ENCODE measurements at regions not wholly inside any gene's neighbourhood (a gene's known extent, or its start where the extent isn't known, plus 50 kb on each side); places are given as distances from the start of the nearest gene placed in this dataset.

DNA sequence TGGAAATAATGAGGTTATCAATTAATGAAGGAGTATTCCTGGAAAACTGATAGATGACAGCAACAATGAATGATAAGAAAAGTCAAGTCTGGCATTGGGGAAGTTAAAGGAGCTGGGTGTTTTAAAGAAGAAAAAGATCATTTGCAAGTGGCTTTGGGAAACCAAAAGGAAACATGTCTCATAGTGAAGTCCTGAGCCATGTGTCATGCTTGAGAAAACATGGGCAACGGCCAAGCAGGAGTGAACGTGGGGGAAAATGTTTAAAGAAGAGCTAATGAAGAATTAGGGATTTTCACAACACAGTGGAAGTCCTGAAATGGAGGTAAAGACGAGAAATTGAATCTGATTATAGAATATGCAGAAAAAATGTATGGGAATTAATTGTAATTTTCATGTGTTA lies 1383.2 kb upstream of the CELF2 start:
- DNase-seq, result no peak

DNA sequence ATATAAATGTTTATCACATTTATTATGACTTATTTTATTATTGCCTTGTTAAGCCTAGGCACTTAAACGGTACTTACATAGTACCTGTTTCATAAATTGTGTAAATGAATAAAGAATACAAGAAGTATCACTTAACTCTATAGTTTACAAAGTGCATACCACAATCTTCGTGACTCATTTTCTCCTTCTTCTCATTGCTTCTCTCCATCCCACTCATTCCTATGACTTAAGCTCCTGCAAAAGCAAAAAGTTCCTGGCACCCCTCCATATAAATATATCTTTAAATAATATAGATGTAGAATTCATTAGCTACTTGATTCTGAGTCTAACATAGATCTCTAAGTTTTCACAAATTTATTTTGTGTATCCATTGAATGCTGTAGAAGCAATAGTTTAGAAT lies 1382.0 kb upstream of the CELF2 start:
- no peak for DNase-seq

GRCh38 chr10:9636216-9636615 lies 1381.5 kb upstream of the CELF2 start:
- DNase-seq, result no peak

DNA sequence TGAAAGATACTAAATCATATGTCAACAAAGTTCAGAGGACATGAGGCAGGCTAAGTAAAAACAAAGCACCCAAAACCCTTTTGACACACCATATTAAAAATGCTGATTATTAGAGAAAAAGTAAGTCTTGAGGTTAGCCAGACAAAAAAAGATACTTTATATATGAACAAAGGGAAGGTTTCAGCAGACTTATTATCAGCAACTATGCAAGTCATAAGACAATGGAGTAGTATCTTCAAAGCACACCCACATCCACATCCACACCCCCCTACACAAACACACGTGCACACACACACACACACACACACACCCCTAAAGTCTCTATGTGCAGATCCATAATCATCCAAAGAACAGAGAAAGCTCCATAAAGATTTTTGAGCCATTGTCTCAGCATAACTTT lies 1373.9 kb upstream of the CELF2 start:
- DNase-seq, result no peak

DNA sequence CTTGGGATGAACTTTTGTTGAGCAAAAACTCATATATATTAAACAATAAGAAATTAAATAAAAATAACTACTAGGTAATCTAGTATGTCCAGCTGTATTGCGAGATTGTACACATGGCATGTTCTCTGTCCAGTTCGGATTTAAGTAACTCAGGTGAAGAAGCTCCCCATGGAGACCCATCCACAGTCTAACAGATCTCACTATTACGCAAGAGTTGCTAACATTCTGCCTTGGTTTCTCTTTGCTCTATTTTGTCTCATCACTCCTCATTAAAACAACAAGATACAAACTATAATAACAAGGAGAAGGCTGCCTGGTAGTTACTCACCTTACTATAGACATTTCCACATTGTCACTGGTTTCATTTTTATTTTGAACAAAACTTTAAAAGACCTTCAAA lies 1372.3 kb upstream of the CELF2 start:
- DNase-seq, result no peak

- no peak for DNase-seq
Observed at GRCh38 chr10:9645928-9646600, 1371.6 kb upstream of the CELF2 start.

DNA sequence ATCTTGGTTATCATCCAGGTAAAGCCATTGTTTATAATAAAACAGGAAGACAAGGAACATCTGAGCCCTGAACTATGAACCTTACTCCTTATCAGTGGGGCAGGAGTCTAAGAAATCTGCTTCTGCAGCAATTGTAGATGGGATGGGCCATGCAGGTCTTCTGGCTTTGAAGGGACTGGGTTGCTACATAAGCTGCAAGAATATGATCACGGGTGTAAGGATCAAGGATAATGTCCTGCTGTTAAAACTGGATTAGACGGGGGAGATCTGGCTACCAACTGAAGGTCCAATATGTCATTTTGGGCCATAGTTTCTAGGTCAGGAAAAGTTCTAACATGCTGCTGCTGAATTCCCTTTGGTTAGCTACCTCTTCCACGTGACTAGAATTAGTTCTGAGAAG lies 1363.4 kb upstream of the CELF2 start:
- DNase-seq, result no peak

GRCh38 chr10:9656386-9656785 lies 1361.3 kb upstream of the CELF2 start:
- DNase-seq, result no peak

DNA sequence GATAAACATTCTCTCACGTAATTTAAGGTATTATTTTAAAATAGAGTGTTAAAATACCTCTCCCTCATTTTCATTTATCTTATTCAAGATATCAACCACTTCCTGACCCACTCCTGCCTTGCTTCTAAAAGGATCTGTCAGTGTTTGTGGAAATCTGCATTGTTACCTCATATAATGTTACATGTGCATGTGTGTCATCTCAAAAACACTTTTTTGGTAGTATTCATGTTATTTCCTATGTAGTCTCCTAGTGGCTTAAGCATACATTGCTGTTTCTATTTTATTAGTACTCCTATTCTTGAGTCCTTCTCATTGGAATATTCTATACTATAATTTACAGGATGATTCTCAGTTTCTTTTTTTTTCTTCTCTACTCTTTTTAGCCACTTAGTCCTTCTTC lies 1360.7 kb upstream of the CELF2 start:
- DNase-seq, result no peak

DNA sequence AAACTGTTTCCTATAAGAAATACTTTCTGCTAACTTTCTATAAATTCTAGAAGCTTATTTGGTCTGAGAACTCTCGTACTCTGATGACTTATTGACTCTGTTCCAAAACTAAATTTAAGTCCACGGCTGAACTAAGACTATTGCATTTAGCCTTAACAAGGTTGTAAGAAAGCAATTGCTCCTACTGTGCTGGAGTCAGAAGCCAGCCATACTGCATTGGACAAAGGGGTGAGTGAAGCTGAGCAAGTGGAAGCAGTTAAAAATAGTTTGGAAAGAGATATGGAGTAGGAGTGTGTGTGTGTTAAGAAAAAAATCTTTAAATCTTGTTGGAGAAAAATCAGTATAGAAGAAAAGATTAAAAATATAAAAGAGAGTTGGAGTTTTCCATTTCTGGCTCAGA lies 1360.1 kb upstream of the CELF2 start:
- no peak for DNase-seq

DNA sequence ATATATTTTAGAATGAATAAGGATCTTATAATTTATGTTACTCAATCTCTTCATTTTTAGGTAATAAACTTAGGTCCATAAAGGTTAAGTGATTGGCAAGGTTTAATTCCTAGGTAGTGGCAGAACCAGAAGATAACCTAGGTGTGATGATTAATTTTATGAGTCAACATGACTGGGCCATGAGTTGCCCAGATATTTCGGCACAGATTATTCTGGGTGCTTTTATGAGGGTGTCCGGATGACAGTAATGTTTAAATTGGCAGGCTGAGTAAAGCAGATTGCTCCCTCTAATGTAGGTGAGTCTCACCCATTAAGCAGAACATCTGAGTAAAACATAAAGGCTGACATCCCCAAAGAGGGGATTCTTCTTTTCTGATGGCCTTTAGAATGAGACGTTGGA lies 1349.3 kb upstream of the CELF2 start:
- DNase-seq, result no peak

- no peak for DNase-seq
Observed at GRCh38 chr10:9670911-9671310, 1346.8 kb upstream of the CELF2 start.

DNA sequence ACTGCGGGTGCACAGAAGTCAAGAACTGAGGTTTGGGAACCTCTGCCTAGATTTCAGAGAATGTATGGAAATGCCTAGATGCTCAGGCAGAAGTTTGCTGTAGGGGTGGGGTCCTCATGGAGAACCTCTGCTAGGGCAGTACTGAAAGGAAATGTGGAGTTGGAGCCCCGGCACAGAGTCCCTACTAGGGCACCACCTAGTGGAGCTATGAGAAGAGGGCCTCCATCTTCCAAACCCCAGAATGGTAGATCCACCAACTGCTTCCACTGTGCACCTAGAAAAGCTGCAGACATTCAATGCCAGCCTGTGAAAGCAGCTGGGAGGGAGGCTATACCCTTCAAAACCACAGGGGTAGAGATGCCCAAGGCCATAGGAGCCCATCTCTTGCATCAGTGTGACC lies 1336.0 kb upstream of the CELF2 start:
- no peak for DNase-seq

- no peak for DNase-seq
Observed at GRCh38 chr10:9682802-9683201, 1334.9 kb upstream of the CELF2 start.

DNA sequence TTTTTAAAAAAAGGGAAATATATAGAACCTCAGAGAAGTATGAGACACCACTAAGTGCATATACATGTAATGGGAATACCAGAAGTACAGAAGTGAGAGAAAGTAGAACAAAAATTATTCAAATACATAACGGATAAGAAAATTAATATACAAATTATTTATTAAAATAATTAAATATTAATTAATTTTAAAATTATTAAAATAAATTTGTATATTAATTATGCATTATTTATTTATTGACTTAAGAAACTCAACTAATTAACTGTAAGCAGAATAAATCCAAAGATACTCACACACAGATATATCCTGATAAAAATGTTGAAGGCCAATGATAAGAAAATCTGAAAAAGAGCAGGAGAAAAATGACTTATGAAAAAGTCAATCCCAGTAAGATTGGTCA lies 1333.5 kb upstream of the CELF2 start:
- DNase-seq, result no peak

DNA sequence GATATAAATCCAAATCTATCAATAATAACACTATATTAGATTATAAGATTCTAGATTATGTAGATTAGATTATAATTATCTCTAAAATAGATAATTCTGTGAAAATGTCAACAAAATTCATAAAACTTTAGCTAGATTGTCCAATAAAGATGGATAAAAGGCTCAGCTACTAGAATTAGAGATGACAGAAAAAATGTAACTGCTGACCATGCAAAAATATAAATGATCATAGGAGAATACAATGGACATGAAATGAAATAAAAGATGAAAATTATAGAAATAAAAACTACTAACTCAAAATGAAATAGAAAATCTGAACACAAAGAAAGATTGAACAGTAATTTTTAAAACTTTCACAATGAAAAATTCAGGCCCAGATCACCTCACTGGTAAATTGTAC lies 1332.1 kb upstream of the CELF2 start:
- DNase-seq, result no peak

DNA sequence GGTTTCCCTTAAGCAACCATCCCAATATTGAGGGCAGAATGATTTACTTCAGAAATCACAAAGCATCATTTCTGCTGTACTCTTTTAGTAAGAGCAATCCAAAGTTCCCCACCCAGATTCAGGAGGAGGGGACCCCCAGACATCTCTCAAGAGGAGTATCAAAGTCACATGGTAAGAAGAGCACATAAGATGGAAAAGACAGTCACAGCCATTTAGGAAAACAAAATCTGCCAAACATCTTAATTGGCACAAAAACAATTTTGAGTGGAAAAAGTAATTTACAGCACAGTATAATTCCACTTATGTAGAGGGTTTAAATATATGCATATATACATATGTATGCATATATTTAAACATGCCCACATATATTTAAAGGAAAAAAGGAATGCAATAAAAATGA lies 1329.0 kb upstream of the CELF2 start:
- DNase-seq, result no peak

DNA sequence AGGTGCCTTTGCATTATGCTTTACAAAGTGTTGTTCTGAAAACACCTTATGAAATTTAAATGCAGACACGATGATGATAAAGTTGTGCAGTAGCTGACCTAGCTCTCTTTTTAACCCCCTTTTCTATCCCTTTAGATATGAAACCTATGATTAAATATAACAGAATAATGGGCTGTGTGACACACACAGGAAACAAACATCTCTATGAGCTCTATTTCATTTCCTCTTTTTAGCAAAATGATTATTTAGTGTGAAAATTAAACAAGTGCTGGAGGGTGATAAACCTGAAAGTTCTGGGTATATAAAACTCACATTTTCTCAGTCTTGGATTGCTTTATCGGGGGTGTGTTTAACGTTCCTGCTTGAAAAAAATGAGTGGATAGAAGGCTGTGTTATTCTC lies 1310.5 kb upstream of the CELF2 start:
- no peak for DNase-seq

DNA sequence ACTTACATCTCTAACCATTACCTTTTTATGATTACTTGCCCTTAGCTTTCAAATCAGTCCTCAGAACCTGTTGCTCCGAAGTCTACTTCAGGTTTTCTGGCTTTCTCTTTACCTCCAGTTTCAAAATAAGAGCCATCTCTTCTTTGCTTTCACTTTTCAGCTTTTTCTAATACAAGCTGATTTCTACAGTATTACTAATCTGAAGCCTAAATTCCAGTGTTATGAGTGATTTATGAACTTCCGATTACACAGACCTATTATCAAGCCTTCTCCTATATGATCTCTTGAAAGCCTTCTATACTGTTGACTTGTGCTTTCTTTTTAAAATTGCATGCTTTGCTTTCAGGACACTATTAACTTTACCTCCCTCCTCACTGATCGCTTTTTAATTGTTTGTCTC lies 1307.8 kb upstream of the CELF2 start:
- DNase-seq, result no peak

DNA sequence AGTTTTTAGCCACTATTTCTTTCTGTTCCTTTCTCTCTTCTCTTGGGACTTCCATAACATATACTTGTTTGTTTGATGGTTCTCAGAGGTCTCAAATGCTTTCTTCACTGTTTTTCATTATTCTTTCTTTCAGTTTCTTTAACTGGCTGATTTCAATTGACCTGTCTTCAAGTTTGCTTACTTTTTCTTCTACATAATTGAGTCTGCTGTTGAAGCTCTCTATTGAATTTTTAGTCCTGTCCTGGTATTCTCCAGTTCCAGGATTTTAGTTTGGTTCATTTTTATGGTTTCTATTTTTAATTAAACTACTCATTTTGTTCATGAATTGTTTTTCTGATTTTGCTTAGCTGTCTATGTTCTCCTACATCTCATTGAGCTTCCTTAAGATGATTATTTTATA lies 1305.3 kb upstream of the CELF2 start:
- DNase-seq, result no peak

GRCh38 chr10:9719246-9719645 lies 1298.4 kb upstream of the CELF2 start:
- no peak for DNase-seq

- DNase-seq, result no peak
Observed at GRCh38 chr10:9733766-9734165, 1283.9 kb upstream of the CELF2 start.

DNA sequence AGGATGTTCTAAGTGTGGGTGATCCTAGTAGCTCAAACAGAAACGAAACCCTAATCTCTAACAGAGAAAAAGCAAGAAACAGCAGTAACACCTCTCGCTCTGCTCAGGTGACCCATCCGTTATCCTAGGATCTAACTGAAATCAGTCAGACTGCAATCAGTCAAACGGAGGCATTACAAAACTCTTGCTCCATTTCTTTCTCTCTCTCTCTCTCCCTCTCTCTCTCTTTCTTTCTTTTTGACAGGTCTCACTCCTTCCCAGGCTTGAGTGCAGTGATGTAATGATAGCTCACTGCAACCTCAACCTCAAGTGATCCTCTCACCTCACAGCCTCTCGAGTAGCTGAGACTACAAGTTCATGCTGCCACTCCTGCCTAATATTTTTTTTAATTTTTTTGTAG lies 1283.5 kb upstream of the CELF2 start:
- DNase-seq, result no peak

- DNase-seq, result no peak
Observed at GRCh38 chr10:9735731-9736130, 1281.9 kb upstream of the CELF2 start.

- no peak for DNase-seq
Observed at GRCh38 chr10:9743639-9744038, 1274.0 kb upstream of the CELF2 start.

DNA sequence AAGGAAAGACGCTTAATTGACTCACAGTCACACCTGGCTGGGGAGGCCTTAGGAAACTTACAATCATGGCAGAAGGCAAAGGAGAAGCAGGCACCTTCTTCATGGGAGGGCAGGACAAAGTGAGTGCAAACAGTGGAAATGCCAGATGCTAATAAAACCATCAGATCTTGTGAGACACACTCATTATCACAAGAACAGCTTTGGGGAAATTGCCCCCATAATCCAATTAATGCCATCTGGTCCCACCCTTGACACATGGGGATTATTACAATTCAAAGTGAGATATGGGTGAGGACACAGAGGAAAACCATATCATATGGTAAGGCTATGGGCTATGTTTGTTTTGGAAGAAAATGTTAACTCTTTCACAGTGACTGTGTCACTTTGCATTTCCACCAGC lies 1272.5 kb upstream of the CELF2 start:
- no peak for DNase-seq
